HG02678 (cell line): ENCODE measurements at regions not wholly inside any gene's neighbourhood (a gene's known extent, or its start where the extent isn't known, plus 50 kb on each side); places are given as distances from the start of the nearest gene placed in this dataset.

ENCODE experiments used
- ATAC-seq: cut with Tn5 transposase; IDR thresholded peaks from one replicate; pipeline ENCODE4 v1.9.1; 2021; ENCODE audit warnings: mild to moderate bottlenecking, moderate library complexity; ENCODE audit not compliant: unreplicated experiment

- ATAC-seq = no peak
These were observed 115.1 kb upstream of the TNFAIP3 start for GRCh38 chr6:137751768-137752560.

- ATAC-seq = peak; percentile 56
These were observed 112.7 kb upstream of the TNFAIP3 start for GRCh38 chr6:137754366-137754765.

- ATAC-seq = peak; percentile 7
These were observed 112.2 kb upstream of the TNFAIP3 start for GRCh38 chr6:137754866-137755265.

GRCh38 chr6:137755284-137755683, 111.8 kb upstream of the TNFAIP3 start:
- no peak for ATAC-seq

- ATAC-seq = no peak
These were observed 110.3 kb upstream of the TNFAIP3 start for GRCh38 chr6:137756788-137757187.

- ATAC-seq = no peak
These were observed 108.4 kb upstream of the TNFAIP3 start for GRCh38 chr6:137758661-137759060.

GRCh38 chr6:137759624-137760023, 107.4 kb upstream of the TNFAIP3 start:
- ATAC-seq = no peak

- no peak for ATAC-seq
These were observed 106.0 kb upstream of the TNFAIP3 start for GRCh38 chr6:137761072-137761471.

- no peak for ATAC-seq
These were observed 105.6 kb upstream of the TNFAIP3 start for GRCh38 chr6:137761487-137761886.

- no peak for ATAC-seq
These were observed 104.6 kb upstream of the TNFAIP3 start for GRCh38 chr6:137762168-137763090.

GRCh38 chr6:137763436-137763835, 103.6 kb upstream of the TNFAIP3 start:
- no peak for ATAC-seq

GRCh38 chr6:137763886-137764285, 103.2 kb upstream of the TNFAIP3 start:
- no peak for ATAC-seq

GRCh38 chr6:137764464-137764863, 102.6 kb upstream of the TNFAIP3 start:
- no peak for ATAC-seq

- ATAC-seq = no peak
These were observed 102.0 kb upstream of the TNFAIP3 start for GRCh38 chr6:137765059-137765458.

GRCh38 chr6:137766596-137767370, 100.3 kb upstream of the TNFAIP3 start:
- ATAC-seq = no peak

- no peak for ATAC-seq
These were observed 99.6 kb upstream of the TNFAIP3 start for GRCh38 chr6:137767465-137767864.

GRCh38 chr6:137767911-137768690, 99.0 kb upstream of the TNFAIP3 start:
- ATAC-seq = peak; percentile 84

- no peak for ATAC-seq
These were observed 98.1 kb upstream of the TNFAIP3 start for GRCh38 chr6:137768935-137769334.

- no peak for ATAC-seq
These were observed 97.2 kb upstream of the TNFAIP3 start for GRCh38 chr6:137769797-137770362.
